ENCODE measurements at regions not wholly inside any gene's neighbourhood (a gene's known extent, or its start where the extent isn't known, plus 50 kb on each side); places are given as distances from the start of the nearest gene placed in this dataset.

- POLR2A ChIA-PET, result interaction anchor here (0.5 to 1.2 kb wide), 2 partner anchors 60 to 180 kb away, joined by 3 read pairs; no protein-coding TSS in a partner anchor
- H3K27ac Mint-ChIP-seq, result no peak overlapping the region
- CTCF ChIA-PET, result interaction anchor here (0.5 to 9.4 kb wide), 3 partner anchors 9 to 150 kb away, joined by 3 to 111 read pairs (median 3); no protein-coding TSS in a partner anchor
- peaks cover 0 to 22% (median 5%) of the 10 kb centered on the region in 7 donors for H3K4me1 Mint-ChIP-seq
- H3K27me3 Mint-ChIP-seq, result no peaks in the 10 kb centered on the region
- H3K9me3 Mint-ChIP-seq, result peaks cover 0 to 1% (median 0%) of the 10 kb centered on the region in 11 donors
- no peak overlapping the region for H3K4me3 ChIP-seq (ENCODE audit: low read length)
- H3K9me3 ChIP-seq (ENCODE audit: control insufficient read depth in 2 of 3, low read length in 3 of 3), result no peaks in the 10 kb centered on the region
- no peaks in the 10 kb centered on the region for H3K27me3 ChIP-seq (ENCODE audit: control insufficient read depth in 2 of 2, insufficient read depth in 2 of 2, low read length in 2 of 2)
- H3K36me3 Mint-ChIP-seq, result no peaks in the 10 kb centered on the region
- H3K36me3 ChIP-seq (ENCODE audit: control insufficient read depth in 2 of 3, insufficient read depth in 3 of 3, low read length in 3 of 3), result no peaks in the 10 kb centered on the region
- intact Hi-C loops (cut with micrococcal nuclease), result no loop called here
- ATAC-seq, result no peak
- H3K4me3 Mint-ChIP-seq, result no peak overlapping the region
- H3K4me1 ChIP-seq (ENCODE audit: control insufficient read depth in 2 of 2, insufficient read depth in 2 of 2, low read length in 2 of 2), result no peaks in the 10 kb centered on the region
- DNase-seq, result no peak
- H3K27ac ChIP-seq (ENCODE audit: low read depth, low read length), result no peak overlapping the region
Observed at GRCh38 chr9:109908459-109909390, 128.7 kb downstream of the PALM2AKAP2 start.

DNA sequence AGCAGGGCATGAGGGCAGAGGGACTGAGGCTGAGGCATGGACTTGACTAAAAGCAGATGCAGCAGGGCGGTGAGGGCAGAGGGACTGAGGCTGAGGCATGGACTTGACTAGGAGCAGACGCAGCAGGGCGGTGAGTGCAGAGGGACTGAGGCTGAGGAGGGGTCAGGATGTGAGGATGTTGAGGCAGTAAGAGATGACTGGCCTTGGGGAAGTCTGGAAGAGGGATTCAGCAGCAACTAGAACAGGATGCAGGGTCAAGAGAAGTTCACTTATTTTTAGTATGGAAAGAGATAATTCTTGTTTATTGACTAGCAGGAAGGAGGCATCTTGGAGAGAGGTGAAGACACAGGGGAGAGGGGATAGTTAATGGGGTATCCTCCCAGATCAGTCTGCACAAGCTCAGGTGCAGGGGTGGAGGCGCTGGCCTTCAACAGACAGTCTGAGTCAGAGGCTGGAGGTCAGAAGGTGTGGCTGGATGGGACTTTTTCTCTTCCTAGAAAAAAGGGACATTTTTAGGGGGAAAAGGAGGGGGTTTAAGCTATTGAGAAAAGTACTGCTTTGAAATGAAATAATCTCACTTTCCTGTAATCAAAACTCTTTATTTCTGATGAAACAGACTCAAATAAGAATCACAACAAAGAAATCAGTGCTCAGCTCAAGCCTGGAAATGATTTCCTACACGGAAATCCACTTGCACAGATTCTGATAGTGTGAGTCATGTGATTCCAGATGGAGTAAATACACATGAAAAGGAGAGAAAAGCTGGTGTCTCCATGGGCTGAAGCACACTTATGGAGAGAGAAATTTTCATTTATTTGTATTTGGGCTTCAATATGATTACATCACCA lies 130.9 kb downstream of the PALM2AKAP2 start:
- Histone ChIP-seq H3K36me3 (ENCODE audit: control insufficient read depth in 2 of 3, insufficient read depth in 3 of 3, low read length in 3 of 3) (no peaks in the 10 kb centered on the region), H3K27me3 (ENCODE audit: control insufficient read depth in 2 of 2, insufficient read depth in 2 of 2, low read length in 2 of 2) (no peaks in the 10 kb centered on the region), H3K9me3 (ENCODE audit: control insufficient read depth in 2 of 3, low read length in 3 of 3) (no peaks in the 10 kb centered on the region), H3K4me3 (ENCODE audit: low read length) (no peak overlapping the region), H3K4me1 (ENCODE audit: control insufficient read depth in 2 of 2, insufficient read depth in 2 of 2, low read length in 2 of 2) (no peaks in the 10 kb centered on the region), H3K27ac (ENCODE audit: low read depth, low read length) (no peak overlapping the region)
- Mint-ChIP-seq H3K36me3 (peaks cover 0 to 1% (median 0%) of the 10 kb centered on the region in 5 donors), H3K4me3 (no peak overlapping the region), H3K27ac (no peak overlapping the region), H3K27me3 (no peaks in the 10 kb centered on the region), H3K4me1 (peaks cover 0 to 32% (median 5%) of the 10 kb centered on the region in 7 donors), H3K9me3 (no peaks in the 10 kb centered on the region)
- DNase-seq (no peak), ATAC-seq (no peak)
- intact Hi-C loops (cut with micrococcal nuclease), result no loop called here
- POLR2A ChIA-PET, result interaction anchor here (0.7 to 1.2 kb wide), 2 partner anchors 138 to 306 kb away, joined by 3 read pairs; no protein-coding TSS in a partner anchor
- CTCF ChIA-PET, result interaction anchor here (0.9 kb wide), 1 partner anchor 8 kb away, joined by 3 read pairs; no protein-coding TSS in a partner anchor

DNA sequence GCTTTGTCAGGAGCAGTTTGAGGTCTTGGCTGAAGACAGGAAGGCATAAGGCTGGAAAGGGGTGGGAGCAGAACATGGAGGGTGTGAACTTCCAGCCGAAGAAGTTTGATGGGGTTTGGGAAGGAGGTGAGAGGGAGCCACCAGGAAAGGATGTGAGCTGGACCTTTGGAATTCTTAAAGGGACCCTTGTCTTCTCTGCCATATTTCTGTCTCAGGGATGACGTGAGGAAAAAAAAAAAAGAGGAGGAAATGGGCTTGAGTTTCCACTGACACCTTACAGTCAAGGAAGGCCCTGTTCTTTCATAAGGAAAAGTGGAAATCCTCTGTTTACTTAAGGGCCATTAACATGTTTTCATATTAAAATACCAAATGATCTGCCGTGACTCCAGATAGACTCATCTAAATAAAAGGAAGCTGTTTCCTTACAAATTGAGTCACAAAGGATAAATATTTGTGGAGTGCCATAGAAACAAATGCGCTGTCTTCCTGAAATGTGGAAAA lies 132.1 kb downstream of the PALM2AKAP2 start:
- H3K27me3 ChIP-seq (ENCODE audit: control insufficient read depth in 2 of 2, insufficient read depth in 2 of 2, low read length in 2 of 2), result no peaks in the 10 kb centered on the region
- ATAC-seq (no peak), DNase-seq (no peak)
- no peak overlapping the region for H3K4me3 ChIP-seq (ENCODE audit: low read length)
- no peaks in the 10 kb centered on the region for H3K36me3 ChIP-seq (ENCODE audit: control insufficient read depth in 2 of 3, insufficient read depth in 3 of 3, low read length in 3 of 3)
- no peaks in the 10 kb centered on the region for H3K4me1 ChIP-seq (ENCODE audit: control insufficient read depth in 2 of 2, insufficient read depth in 2 of 2, low read length in 2 of 2)
- intact Hi-C loops (cut with micrococcal nuclease), result no loop called here
- no peaks in the 10 kb centered on the region for H3K9me3 ChIP-seq (ENCODE audit: control insufficient read depth in 2 of 3, low read length in 3 of 3)
- H3K9me3 Mint-ChIP-seq, result no peaks in the 10 kb centered on the region
- ChIA-PET CTCF (no interaction called here), POLR2A (no interaction called here)
- no peak overlapping the region for H3K27ac ChIP-seq (ENCODE audit: low read depth, low read length)
- no peak overlapping the region for H3K4me3 Mint-ChIP-seq
- no peak overlapping the region for H3K27ac Mint-ChIP-seq
- H3K27me3 Mint-ChIP-seq, result peaks cover 0 to 5% (median 0%) of the 10 kb centered on the region in 5 donors
- peaks cover 0 to 3% (median 0%) of the 10 kb centered on the region in 5 donors for H3K36me3 Mint-ChIP-seq
- peaks cover 0 to 32% (median 6%) of the 10 kb centered on the region in 7 donors for H3K4me1 Mint-ChIP-seq

- Histone ChIP-seq H3K4me3 (ENCODE audit: low read length) (no peak overlapping the region), H3K36me3 (ENCODE audit: control insufficient read depth in 2 of 3, insufficient read depth in 3 of 3, low read length in 3 of 3) (no peaks in the 10 kb centered on the region), H3K27me3 (ENCODE audit: control insufficient read depth in 2 of 2, insufficient read depth in 2 of 2, low read length in 2 of 2) (no peaks in the 10 kb centered on the region), H3K27ac (ENCODE audit: low read depth, low read length) (no peak overlapping the region), H3K9me3 (ENCODE audit: control insufficient read depth in 2 of 3, low read length in 3 of 3) (no peaks in the 10 kb centered on the region), H3K4me1 (ENCODE audit: control insufficient read depth in 2 of 2, insufficient read depth in 2 of 2, low read length in 2 of 2) (peaks cover 0 to 4% of the 10 kb centered on the region in 2 donors)
- Mint-ChIP-seq H3K27me3 (peaks cover 0 to 5% (median 0%) of the 10 kb centered on the region in 5 donors), H3K4me3 (no peak overlapping the region), H3K36me3 (peaks cover 0 to 3% (median 0%) of the 10 kb centered on the region in 5 donors), H3K9me3 (no peaks in the 10 kb centered on the region), H3K27ac (peak overlapping the region in 1 of 9 donors; percentile 10), H3K4me1 (peaks cover under 1 to 30% (median 11%) of the 10 kb centered on the region in 7 donors)
- intact Hi-C loops (cut with micrococcal nuclease), result no loop called here
- POLR2A ChIA-PET, result interaction anchor here (0.8 kb wide), 1 partner anchor 55 kb away, joined by 3 read pairs; no protein-coding TSS in a partner anchor
- no peak for DNase-seq
- no peak for ATAC-seq
- CTCF ChIA-PET, result interaction anchor here (0.6 kb wide), 1 partner anchor 139 kb away, joined by 5 read pairs; no protein-coding TSS in a partner anchor
Observed at GRCh38 chr9:109912726-109913460, 132.9 kb downstream of the PALM2AKAP2 start.

- H3K4me1 ChIP-seq (ENCODE audit: control insufficient read depth in 2 of 2, insufficient read depth in 2 of 2, low read length in 2 of 2), result peaks cover 0 to 8% of the 10 kb centered on the region in 2 donors
- no peak overlapping the region for H3K4me3 Mint-ChIP-seq
- H3K9me3 ChIP-seq (ENCODE audit: control insufficient read depth in 2 of 3, low read length in 3 of 3), result no peaks in the 10 kb centered on the region
- H3K27me3 ChIP-seq (ENCODE audit: control insufficient read depth in 2 of 2, insufficient read depth in 2 of 2, low read length in 2 of 2), result no peaks in the 10 kb centered on the region
- no peak overlapping the region for H3K27ac Mint-ChIP-seq
- peaks cover 0 to 3% (median 0%) of the 10 kb centered on the region in 5 donors for H3K36me3 Mint-ChIP-seq
- CTCF ChIA-PET, result interaction anchor here (0.6 kb wide), 1 partner anchor 139 kb away, joined by 5 read pairs; no protein-coding TSS in a partner anchor
- DNase-seq, result no peak
- H3K4me3 ChIP-seq (ENCODE audit: low read length), result no peak overlapping the region
- peaks cover 0 to 5% (median 0%) of the 10 kb centered on the region in 5 donors for H3K27me3 Mint-ChIP-seq
- POLR2A ChIA-PET, result interaction anchor here (0.6 kb wide), 1 partner anchor 55 kb away, joined by 4 read pairs; no protein-coding TSS in a partner anchor
- no peaks in the 10 kb centered on the region for H3K36me3 ChIP-seq (ENCODE audit: control insufficient read depth in 2 of 3, insufficient read depth in 3 of 3, low read length in 3 of 3)
- no peaks in the 10 kb centered on the region for H3K9me3 Mint-ChIP-seq
- H3K27ac ChIP-seq (ENCODE audit: low read depth, low read length), result no peak overlapping the region
- no peak for ATAC-seq
- intact Hi-C loops (cut with micrococcal nuclease), result no loop called here
- H3K4me1 Mint-ChIP-seq, result peaks cover 4 to 35% (median 16%) of the 10 kb centered on the region in 7 donors
Observed at GRCh38 chr9:109913461-109913810, 133.4 kb downstream of the PALM2AKAP2 start.

All from naive thymus-derived CD4-positive, alpha-beta T cell (primary cell).